Lower lobe of right lung (tissue), 2 donors: ENCODE measurements at regions not wholly inside any gene's neighbourhood (a gene's known extent, or its start where the extent isn't known, plus 50 kb on each side); places are given as distances from the start of the nearest gene placed in this dataset.

Experiments used
- ATAC-seq, 2 donors: fragments of 200-7000 bp; cut with Tn5 transposase; one replicate each; pipeline ENCODE4 v1.9.1; 2020 to 2022; ENCODE audit warnings: mild to moderate bottlenecking in 2 of 2, moderate library complexity in 2 of 2
- DNase-seq: peaks from one replicate; pipeline ENCODE4 v3.0.0-alpha.2; 2020
- H3K27ac ChIP-seq: fragments of 200-600 bp; one replicate; pipeline ENCODE4 v1.8.0; 2022
- H3K27me3 ChIP-seq: fragments of 200-600 bp; one replicate; pipeline ENCODE4 v1.8.0; 2022; ENCODE audit warnings: low read depth
- H3K36me3 ChIP-seq: fragments of 200-600 bp; one replicate; pipeline ENCODE4 v1.8.0; 2022; ENCODE audit warnings: mild to moderate bottlenecking
- H3K4me1 ChIP-seq: fragments of 200-600 bp; one replicate; pipeline ENCODE4 v1.8.0; 2022
- H3K4me3 ChIP-seq: fragments of 200-600 bp; one replicate; pipeline ENCODE4 v1.8.0; 2022; ENCODE audit warnings: mild to moderate bottlenecking
- H3K9me3 ChIP-seq: fragments of 200-600 bp; one replicate; pipeline ENCODE4 v1.8.0; 2022
- CTCF ChIP-seq: fragments of 200-600 bp; IDR thresholded peaks from one replicate; pipeline ENCODE4 v1.8.0; 2022; ENCODE audit warnings: antibody characterized with exemption, mild to moderate bottlenecking
- intact Hi-C: fragments of 100-400 bp; cut with DNase I; formaldehyde crosslinking; loops from one replicate; pipeline ENCODE4 v1.11.0; 2022
- donor health status: DM: no; HTN: yes; CAD: no; lungs with severe emphysema.

- Histone ChIP-seq H3K4me3 (no peak overlapping the region), H3K4me1 (no peaks in the 10 kb centered on the region), H3K27ac (no peak overlapping the region), H3K9me3 (no peaks in the 10 kb centered on the region), H3K27me3 (peaks cover 5% of the 10 kb centered on the region), H3K36me3 (no peaks in the 10 kb centered on the region)
- no peak for ATAC-seq
- no peak for TF ChIP-seq CTCF
- DNase-seq = no peak
- intact Hi-C loops = no loop called here
Observed at GRCh38 chr2:128867311-128867710, 548.6 kb upstream of the HS6ST1 start.

- Histone ChIP-seq H3K27ac (no peak overlapping the region), H3K9me3 (no peaks in the 10 kb centered on the region), H3K4me1 (no peaks in the 10 kb centered on the region), H3K4me3 (no peak overlapping the region), H3K36me3 (no peaks in the 10 kb centered on the region), H3K27me3 (peaks cover 5% of the 10 kb centered on the region)
- intact Hi-C loops = no loop called here
- TF ChIP-seq CTCF = no peak
- no peak for DNase-seq
- ATAC-seq = no peak
Observed at GRCh38 chr2:128867936-128868636, 549.4 kb upstream of the HS6ST1 start.

- no peak for TF ChIP-seq CTCF
- DNase-seq (no peak), ATAC-seq (no peak)
- Histone ChIP-seq H3K4me3 (no peak overlapping the region), H3K9me3 (no peaks in the 10 kb centered on the region), H3K27me3 (peaks cover 5% of the 10 kb centered on the region), H3K4me1 (no peaks in the 10 kb centered on the region), H3K27ac (no peak overlapping the region), H3K36me3 (no peaks in the 10 kb centered on the region)
- intact Hi-C loops = no loop called here
Observed at GRCh38 chr2:128868686-128869551, 550.3 kb upstream of the HS6ST1 start.

- Histone ChIP-seq H3K9me3 (no peaks in the 10 kb centered on the region), H3K4me1 (no peaks in the 10 kb centered on the region), H3K4me3 (no peak overlapping the region), H3K36me3 (no peaks in the 10 kb centered on the region), H3K27ac (no peak overlapping the region), H3K27me3 (no peaks in the 10 kb centered on the region)
- intact Hi-C loops = no loop called here
- no peak for ATAC-seq
- no peak for DNase-seq
- no peak for TF ChIP-seq CTCF
Observed at GRCh38 chr2:128874608-128875007, 555.9 kb upstream of the HS6ST1 start.

GRCh38 chr2:128876986-128877983, 558.6 kb upstream of the HS6ST1 start:
- H3K4me3 ChIP-seq = no peak overlapping the region
- no peaks in the 10 kb centered on the region for H3K4me1 ChIP-seq
- no peaks in the 10 kb centered on the region for H3K36me3 ChIP-seq
- intact Hi-C loops = no loop called here
- H3K27ac ChIP-seq = no peak overlapping the region
- no peak for TF ChIP-seq CTCF
- H3K27me3 ChIP-seq = no peaks in the 10 kb centered on the region
- ATAC-seq (no peak), DNase-seq (no peak)
- no peaks in the 10 kb centered on the region for H3K9me3 ChIP-seq
